ENCODE measurements at regions not wholly inside any gene's neighbourhood (a gene's known extent, or its start where the extent isn't known, plus 50 kb on each side); places are given as distances from the start of the nearest gene placed in this dataset.

DNA sequence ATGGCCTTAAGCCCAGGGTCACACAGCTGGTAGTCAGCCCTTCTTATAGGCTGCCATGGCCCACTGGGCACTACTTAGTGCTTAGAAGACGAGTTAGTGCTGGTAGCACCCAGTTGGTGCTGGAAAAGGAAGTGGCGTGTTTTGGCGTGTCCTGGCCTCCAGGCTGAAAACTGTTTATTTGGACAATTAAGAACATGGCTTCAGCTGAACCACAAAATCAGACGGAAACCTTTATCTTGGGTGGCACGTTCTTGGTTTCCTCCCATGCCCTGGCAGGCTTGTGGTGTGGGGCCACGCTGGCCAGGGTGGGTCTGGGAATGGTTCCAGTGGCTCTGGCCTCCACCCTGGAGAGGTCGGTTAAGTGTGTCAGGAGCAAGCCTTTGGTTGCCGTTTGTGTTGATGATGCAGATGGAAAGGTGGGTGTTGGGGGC lies 141.5 kb upstream of the HAAO start (continued):
- no peak for TF ChIP-seq RAD21 (IDR thresholded peaks at IDR 0.05; ENCODE audit: low read depth)

DNA sequence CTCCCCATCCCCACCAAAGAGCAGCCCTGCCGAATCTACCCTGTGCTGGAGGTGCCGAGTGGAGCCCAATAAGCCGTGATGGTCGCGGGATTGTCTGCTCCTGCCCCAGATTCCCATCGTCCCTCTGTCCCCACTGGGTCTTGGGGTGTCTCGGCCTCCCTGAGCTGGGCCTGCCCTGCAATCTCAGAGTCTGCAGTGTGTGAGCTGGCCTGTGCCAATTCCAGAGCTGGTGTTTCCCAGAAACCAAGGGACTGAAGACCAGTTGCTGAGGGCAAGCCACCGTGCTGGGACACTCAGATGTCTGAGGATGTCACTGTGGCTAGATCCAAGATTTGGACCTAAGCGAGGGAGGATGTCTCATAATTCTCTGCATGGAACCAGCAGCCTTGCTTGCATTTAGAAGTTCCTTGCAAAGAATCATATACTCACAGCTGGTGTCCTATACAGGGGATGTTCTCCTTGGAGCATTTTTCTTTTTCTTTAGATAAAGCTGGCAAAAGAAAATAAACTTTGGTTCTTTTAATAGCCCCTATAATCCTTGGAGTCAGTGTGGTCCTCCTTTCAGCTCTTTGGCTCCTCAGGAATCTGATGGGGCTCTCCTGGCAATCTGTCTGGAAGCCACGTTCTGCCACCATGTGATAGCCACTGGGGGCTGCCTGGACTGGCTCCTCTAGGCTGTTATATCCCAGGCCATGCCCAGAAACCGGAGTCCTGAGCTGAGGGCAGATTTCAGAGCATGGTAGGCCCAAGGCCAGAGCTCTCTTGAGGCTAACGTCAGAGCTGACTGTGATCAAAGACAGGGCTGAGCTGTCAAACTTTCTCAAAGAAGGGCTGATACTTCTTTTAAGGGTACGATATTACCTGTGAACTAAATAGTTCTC lies 140.1 kb upstream of the HAAO start:
- BruUV-seq (replicated peaks): no TSS peak
- intact Hi-C loops (cut with micrococcal nuclease): no loop called here
- no peaks in the 10 kb centered on the region for H3K79me2 ChIP-seq (ENCODE audit: insufficient read depth, low read length)
- TF ChIP-seq YY1 (IDR thresholded peaks at IDR 0.05; ENCODE audit: extremely low read depth, insufficient replicate concordance, low read depth, low read length): no peak
- TF ChIP-seq ZFX (IDR thresholded peaks at IDR 0.05): no peak
- no peak for TF ChIP-seq ZNF274 (IDR thresholded peaks at IDR 0.05; ENCODE audit: low read depth, low read length)
- no peak for TF ChIP-seq EZH2phosphoT487 (IDR thresholded peaks at IDR 0.05; ENCODE audit: borderline replicate concordance)
- TF ChIP-seq FOSL1 (IDR thresholded peaks at IDR 0.05; ENCODE audit: low read depth): no peak
- TF ChIP-seq, protein P1, sequence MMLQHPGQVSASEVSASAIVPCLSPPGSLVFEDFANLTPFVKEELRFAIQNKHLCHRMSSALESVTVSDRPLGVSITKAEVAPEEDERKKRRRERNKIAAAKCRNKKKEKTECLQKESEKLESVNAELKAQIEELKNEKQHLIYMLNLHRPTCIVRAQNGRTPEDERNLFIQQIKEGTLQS (IDR thresholded peaks at IDR 0.05): no peak
- TF ChIP-seq REST (IDR thresholded peaks at IDR 0.05; ENCODE audit: low read depth): no peak
- TF ChIP-seq POLR2A (IDR thresholded peaks at IDR 0.05; ENCODE audit: borderline replicate concordance, extremely low read depth, insufficient read depth, insufficient read length): no peak
- TF ChIP-seq SRF (IDR thresholded peaks at IDR 0.05; ENCODE audit: low read depth): no peak
- no peak for TF ChIP-seq EZH2 (IDR thresholded peaks at IDR 0.05)
- TF ChIP-seq JUND (IDR thresholded peaks at IDR 0.05): no peak
- TF ChIP-seq CBX3 (IDR thresholded peaks at IDR 0.05; ENCODE audit: low read depth): no peak
- no peak for TF ChIP-seq RAD21 (IDR thresholded peaks at IDR 0.05; ENCODE audit: low read depth)
- TF ChIP-seq CTCF (IDR thresholded peaks at IDR 0.05 in 2 of 3, conservative IDR thresholded peaks at IDR 0.05 in 1 of 3; ENCODE audit: borderline replicate concordance in 1 of 3, insufficient read depth in 1 of 3, low read depth in 2 of 3, low read length in 2 of 3): no peak
- TF ChIP-seq, protein P2, sequence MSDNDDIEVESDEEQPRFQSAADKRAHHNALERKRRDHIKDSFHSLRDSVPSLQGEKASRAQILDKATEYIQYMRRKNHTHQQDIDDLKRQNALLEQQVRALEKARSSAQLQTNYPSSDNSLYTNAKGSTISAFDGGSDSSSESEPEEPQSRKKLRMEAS (IDR thresholded peaks at IDR 0.05): no peak
- TF ChIP-seq, protein P3, sequence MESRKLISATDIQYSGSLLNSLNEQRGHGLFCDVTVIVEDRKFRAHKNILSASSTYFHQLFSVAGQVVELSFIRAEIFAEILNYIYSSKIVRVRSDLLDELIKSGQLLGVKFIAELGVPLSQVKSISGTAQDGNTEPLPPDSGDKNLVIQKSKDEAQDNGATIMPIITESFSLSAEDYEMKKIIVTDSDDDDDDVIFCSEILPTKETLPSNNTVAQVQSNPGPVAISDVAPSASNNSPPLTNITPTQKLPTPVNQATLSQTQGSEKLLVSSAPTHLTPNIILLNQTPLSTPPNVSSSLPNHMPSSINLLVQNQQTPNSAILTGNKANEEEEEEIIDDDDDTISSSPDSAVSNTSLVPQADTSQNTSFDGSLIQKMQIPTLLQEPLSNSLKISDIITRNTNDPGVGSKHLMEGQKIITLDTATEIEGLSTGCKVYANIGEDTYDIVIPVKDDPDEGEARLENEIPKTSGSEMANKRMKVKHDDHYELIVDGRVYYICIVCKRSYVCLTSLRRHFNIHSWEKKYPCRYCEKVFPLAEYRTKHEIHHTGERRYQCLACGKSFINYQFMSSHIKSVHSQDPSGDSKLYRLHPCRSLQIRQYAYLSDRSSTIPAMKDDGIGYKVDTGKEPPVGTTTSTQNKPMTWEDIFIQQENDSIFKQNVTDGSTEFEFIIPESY (IDR thresholded peaks at IDR 0.05; ENCODE audit: extremely low read depth, insufficient replicate concordance, low read length): no peak
- no peaks in the 10 kb centered on the region for H3K4me1 ChIP-seq (ENCODE audit: control insufficient read depth in 1 of 2, insufficient read depth in 2 of 2, low read length in 2 of 2)
- DNase-seq (ENCODE audit: low read depth, low spot score) (no peak), ATAC-seq (no peak)
- no peaks in the 10 kb centered on the region for H3K9me3 ChIP-seq (ENCODE audit: control insufficient read depth in 1 of 2, insufficient read depth in 1 of 2, low read depth in 1 of 2, low read length in 2 of 2)
- H3K4me3 ChIP-seq (replicated peaks in 1 of 2; ENCODE audit: low read depth in 1 of 2, low read length in 2 of 2): no peak overlapping the region
- ChIA-PET RAD21 (ENCODE audit: low non-redundant PET in 1 of 2, low total read pairs in 2 of 2, uncharacterized antibody in 2 of 2, unreplicated experiment in 2 of 2) (no interaction called here), POLR2A (no interaction called here), CTCF (interaction anchor here (1.3 kb wide), 1 partner anchor 12 kb away, joined by 4 read pairs; no protein-coding TSS in a partner anchor)
- H3K9me2 ChIP-seq (ENCODE audit: insufficient read depth): no peaks in the 10 kb centered on the region
- no peak overlapping the region for H2AFZ ChIP-seq (ENCODE audit: low read depth, low read length, poor library complexity, severe bottlenecking)
- H4K20me1 ChIP-seq (ENCODE audit: insufficient read depth): no peaks in the 10 kb centered on the region
- no peaks in the 10 kb centered on the region for H3K27me3 ChIP-seq (ENCODE audit: insufficient read depth, low read length)
- no peak overlapping the region for H3K27ac ChIP-seq (ENCODE audit: low read depth, low read length)
- no peak overlapping the region for H3K9ac ChIP-seq (ENCODE audit: low read length)
- no peak overlapping the region for H3K4me2 ChIP-seq (ENCODE audit: low read length)
- no peaks in the 10 kb centered on the region for H3K36me3 ChIP-seq (ENCODE audit: control insufficient read depth in 1 of 2, insufficient read depth in 2 of 2, low read length in 2 of 2)
